ENCODE measurements at regions not wholly inside any gene's neighbourhood (a gene's known extent, or its start where the extent isn't known, plus 50 kb on each side); places are given as distances from the start of the nearest gene placed in this dataset.

DNA sequence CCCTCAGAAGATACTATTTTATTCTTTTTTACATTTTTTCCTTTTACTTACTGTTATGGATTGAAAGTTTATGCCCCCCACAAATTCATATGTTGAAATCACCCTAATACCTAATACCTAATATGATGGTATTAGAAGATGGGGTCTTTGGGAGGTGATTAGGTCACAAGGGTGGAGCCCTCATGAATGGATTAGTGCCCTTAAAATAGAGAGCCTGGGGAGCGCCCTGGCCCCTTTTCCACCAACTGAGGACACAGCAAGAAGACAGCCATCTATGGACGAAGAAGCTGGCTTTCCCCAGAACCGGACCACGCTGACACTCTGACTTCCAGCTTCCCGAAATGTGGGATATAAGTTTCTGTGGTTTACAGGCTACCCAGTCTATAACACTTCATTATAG is 58.6 kb upstream of the FAT1 start:
- no peaks in the 10 kb centered on the region for H3K79me2 ChIP-seq (ENCODE audit: control insufficient read depth, insufficient read depth, low read length)
- H3K36me3 ChIP-seq (ENCODE audit: control insufficient read depth in 2 of 2, extremely low read depth in 1 of 2, insufficient read depth in 2 of 2, low read length in 2 of 2) = no peaks in the 10 kb centered on the region
- no peak for DNase-seq (ENCODE audit: low read depth, low spot score)
- no peak overlapping the region for H2AFZ ChIP-seq (ENCODE audit: control insufficient read depth, low read length)
- FAIRE-seq = no peak
- no peak overlapping the region for H3K4me2 ChIP-seq (ENCODE audit: control insufficient read depth, extremely low read depth, insufficient read depth, low read depth, low read length)
- H3K4me3 ChIP-seq (ENCODE audit: control insufficient read depth in 2 of 3, extremely low read depth in 1 of 3, insufficient read depth in 2 of 3, low read depth in 1 of 3, low read length in 3 of 3) = no peak overlapping the region
- H3K4me1 ChIP-seq (ENCODE audit: control insufficient read depth, extremely low read depth, insufficient read depth, low read length) = peaks cover 25% of the 10 kb centered on the region
- TF ChIP-seq, protein P1, sequence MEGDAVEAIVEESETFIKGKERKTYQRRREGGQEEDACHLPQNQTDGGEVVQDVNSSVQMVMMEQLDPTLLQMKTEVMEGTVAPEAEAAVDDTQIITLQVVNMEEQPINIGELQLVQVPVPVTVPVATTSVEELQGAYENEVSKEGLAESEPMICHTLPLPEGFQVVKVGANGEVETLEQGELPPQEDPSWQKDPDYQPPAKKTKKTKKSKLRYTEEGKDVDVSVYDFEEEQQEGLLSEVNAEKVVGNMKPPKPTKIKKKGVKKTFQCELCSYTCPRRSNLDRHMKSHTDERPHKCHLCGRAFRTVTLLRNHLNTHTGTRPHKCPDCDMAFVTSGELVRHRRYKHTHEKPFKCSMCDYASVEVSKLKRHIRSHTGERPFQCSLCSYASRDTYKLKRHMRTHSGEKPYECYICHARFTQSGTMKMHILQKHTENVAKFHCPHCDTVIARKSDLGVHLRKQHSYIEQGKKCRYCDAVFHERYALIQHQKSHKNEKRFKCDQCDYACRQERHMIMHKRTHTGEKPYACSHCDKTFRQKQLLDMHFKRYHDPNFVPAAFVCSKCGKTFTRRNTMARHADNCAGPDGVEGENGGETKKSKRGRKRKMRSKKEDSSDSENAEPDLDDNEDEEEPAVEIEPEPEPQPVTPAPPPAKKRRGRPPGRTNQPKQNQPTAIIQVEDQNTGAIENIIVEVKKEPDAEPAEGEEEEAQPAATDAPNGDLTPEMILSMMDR (optimal IDR thresholded peaks at IDR 0.05 in 1 of 3, IDR thresholded peaks at IDR 0.05 in 1 of 3, conservative IDR thresholded peaks at IDR 0.05 in 1 of 3; ENCODE audit: extremely low read depth in 1 of 3, insufficient read depth in 2 of 3, low read length in 3 of 3) = no peak
- TF ChIP-seq EZH2 (IDR thresholded peaks at IDR 0.05; ENCODE audit: low read length) = no peak
- no peak overlapping the region for H3K9ac ChIP-seq (ENCODE audit: control insufficient read depth, extremely low read depth, insufficient read depth, low read length)
- H3K27me3 ChIP-seq (ENCODE audit: control insufficient read depth, extremely low read depth, insufficient read depth, low read length) = no peaks in the 10 kb centered on the region
- no peaks in the 10 kb centered on the region for H3K9me1 ChIP-seq (ENCODE audit: control insufficient read depth, extremely low read depth, insufficient read depth, low read length)
- dilution Hi-C loops (cut with MboI; ENCODE audit: extremely low pct_ligation_motif_present, low sequenced_read_pairs) = no loop called here
- peak overlapping the region; percentile 5 for H3K27ac ChIP-seq (ENCODE audit: control insufficient read depth, insufficient read depth, low read length)
- peaks cover 2% of the 10 kb centered on the region for H3K9me3 ChIP-seq (ENCODE audit: control insufficient read depth, low read depth, low read length)
- H4K20me1 ChIP-seq (ENCODE audit: control insufficient read depth, extremely low read depth, insufficient read depth, low read length) = no peaks in the 10 kb centered on the region

DNA sequence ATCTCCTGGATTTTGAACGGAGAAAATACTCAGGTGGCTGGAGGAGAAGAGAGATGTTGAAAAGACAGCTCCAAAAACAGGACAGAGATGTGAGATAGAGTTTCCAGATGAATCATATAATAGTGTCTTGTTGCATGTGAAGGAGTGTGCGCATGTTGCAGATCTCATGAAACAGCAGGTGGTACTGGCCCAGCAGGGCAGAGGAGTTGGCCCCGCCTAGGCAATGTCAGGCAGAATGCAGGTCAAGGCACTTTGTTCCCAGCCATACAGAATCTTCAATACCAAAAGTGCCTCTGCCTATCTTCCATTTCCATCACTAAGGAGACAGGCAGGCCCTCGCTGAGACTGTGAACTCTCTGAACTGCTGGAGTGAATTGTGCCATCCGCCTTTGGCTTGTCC is 63.9 kb upstream of the FAT1 start:
- Histone ChIP-seq H3K9me1 (ENCODE audit: control insufficient read depth, extremely low read depth, insufficient read depth, low read length) (no peaks in the 10 kb centered on the region), H3K9ac (ENCODE audit: control insufficient read depth, extremely low read depth, insufficient read depth, low read length) (no peak overlapping the region), H4K20me1 (ENCODE audit: control insufficient read depth, extremely low read depth, insufficient read depth, low read length) (no peaks in the 10 kb centered on the region), H3K9me3 (ENCODE audit: control insufficient read depth, low read depth, low read length) (no peaks in the 10 kb centered on the region), H3K27ac (ENCODE audit: control insufficient read depth, insufficient read depth, low read length) (no peak overlapping the region), H3K4me1 (ENCODE audit: control insufficient read depth, extremely low read depth, insufficient read depth, low read length) (no peaks in the 10 kb centered on the region), H3K79me2 (ENCODE audit: control insufficient read depth, insufficient read depth, low read length) (no peaks in the 10 kb centered on the region), H3K4me2 (ENCODE audit: control insufficient read depth, extremely low read depth, insufficient read depth, low read depth, low read length) (no peak overlapping the region), H3K4me3 (ENCODE audit: control insufficient read depth in 2 of 3, extremely low read depth in 1 of 3, insufficient read depth in 2 of 3, low read depth in 1 of 3, low read length in 3 of 3) (no peak overlapping the region), H3K27me3 (ENCODE audit: control insufficient read depth, extremely low read depth, insufficient read depth, low read length) (no peaks in the 10 kb centered on the region), H3K36me3 (ENCODE audit: control insufficient read depth in 2 of 2, extremely low read depth in 1 of 2, insufficient read depth in 2 of 2, low read length in 2 of 2) (no peaks in the 10 kb centered on the region), H2AFZ (ENCODE audit: control insufficient read depth, low read length) (no peak overlapping the region)
- TF ChIP-seq, protein P1 (optimal IDR thresholded peaks at IDR 0.05 in 1 of 3, IDR thresholded peaks at IDR 0.05 in 1 of 3, conservative IDR thresholded peaks at IDR 0.05 in 1 of 3; ENCODE audit: extremely low read depth in 1 of 3, insufficient read depth in 2 of 3, low read length in 3 of 3) = no peak
- TF ChIP-seq EZH2 (IDR thresholded peaks at IDR 0.05; ENCODE audit: low read length) = no peak
- no peak for FAIRE-seq
- no peak for DNase-seq (ENCODE audit: low read depth, low spot score)
- dilution Hi-C loops (cut with MboI; ENCODE audit: extremely low pct_ligation_motif_present, low sequenced_read_pairs) = no loop called here
